SK-N-SH (cell line): ENCODE measurements at regions not wholly inside any gene's neighbourhood (a gene's known extent, or its start where the extent isn't known, plus 50 kb on each side); places are given as distances from the start of the nearest gene placed in this dataset.

Experiments used
- CTCF ChIA-PET: fragments of 300-600, 350-600 bp; formaldehyde crosslinking; extraction: SDS; loops from one replicate; lab custom pipeline; 2021; lab: Yijun Ruan, JAX
- POLR2A ChIA-PET: fragments of 350-600 bp; sonication (Branson Sonifier 250); formaldehyde crosslinking; extraction: SDS; loops from one replicate; lab custom pipeline; 2020; ENCODE audit warnings: antibody characterized with exemption, inconsistent platforms; lab: Yijun Ruan, JAX
- DNase-seq: peaks from one replicate; pipeline ENCODE4 v3.0.0; 2012
- H2AFZ ChIP-seq: fragments of 200-600 bp; sonication (generic); 2 replicates; pipeline ENCODE4 v1.8.1; 2016; ENCODE audit warnings: antibody characterized with exemption, mild to moderate bottlenecking, low read depth
- H3F3A ChIP-seq: fragments of 200-600 bp; sonication (generic); replicated peaks from 2 replicates; pipeline ENCODE3; 2016; ENCODE audit warnings: antibody characterized with exemption, mild to moderate bottlenecking; ENCODE audit not compliant: insufficient read depth
- H3K27ac ChIP-seq, 2 experiments: fragments of 200-500 bp in 1 of 2; fragments of 200-600 bp in 1 of 2; sonication (Bioruptor generic) in 1 of 2; sonication (generic), shearing (Covaris generic) in 1 of 2; 2 replicates each; pipeline versions ENCODE4 v1.5.1 to v1.6.1; 2014 to 2016; ENCODE audit warnings: low read depth in 2 of 2, inconsistent platforms in 1 of 2, low read length in 1 of 2, mild to moderate bottlenecking in 1 of 2, mixed read lengths in 1 of 2
- H3K27me3 ChIP-seq: fragments of 200-600 bp; sonication (generic), shearing (Covaris generic); 2 replicates; pipeline ENCODE4 v1.6.1; 2016; ENCODE audit warnings: mixed run types; ENCODE audit not compliant: insufficient read depth
- H3K36me3 ChIP-seq, 2 experiments: fragments of 200-500 bp in 1 of 2; fragments of 200-600 bp in 1 of 2; sonication (Bioruptor generic) in 1 of 2; sonication (generic) in 1 of 2; replicated peaks in 1 of 2; 2 replicates each; pipeline versions ENCODE3 to v1.5.1; 2014 to 2016; ENCODE audit warnings: low read length in 1 of 2, mild to moderate bottlenecking in 1 of 2; ENCODE audit not compliant: insufficient read depth in 2 of 2, control insufficient read depth in 1 of 2
- H3K4me1 ChIP-seq, 2 experiments: fragments of 200-500 bp in 1 of 2; fragments of 200-600 bp in 1 of 2; sonication (Bioruptor generic) in 1 of 2; sonication (generic), shearing (Covaris generic) in 1 of 2; 2 replicates each; pipeline versions ENCODE4 v1.5.1 to v1.6.1; 2014 to 2016; ENCODE audit warnings: low read depth in 1 of 2, low read length in 1 of 2, mixed run types in 1 of 2; ENCODE audit not compliant: insufficient read depth in 2 of 2, control insufficient read depth in 1 of 2
- H3K4me2 ChIP-seq: fragments of 200-600 bp; sonication (generic), shearing (Covaris generic); 2 replicates; pipeline ENCODE4 v1.6.1; 2017; ENCODE audit warnings: mixed run types
- H3K4me3 ChIP-seq, 2 experiments: fragments of 200-500 bp in 1 of 2; fragments of 200-600 bp in 1 of 2; sonication (Bioruptor generic) in 1 of 2; sonication (generic), shearing (Covaris generic) in 1 of 2; 2 replicates each; pipeline versions ENCODE4 v1.5.1 to v1.8.1; 2014 to 2016; ENCODE audit warnings: low read depth in 2 of 2, inconsistent platforms in 1 of 2, low read length in 1 of 2, mild to moderate bottlenecking in 1 of 2, mixed read lengths in 1 of 2, moderate library complexity in 1 of 2
- H3K79me2 ChIP-seq: fragments of 200-600 bp; sonication (generic); 2 replicates; pipeline ENCODE4 v1.8.1; 2017; ENCODE audit warnings: mild to moderate bottlenecking; ENCODE audit not compliant: insufficient read depth
- H3K9ac ChIP-seq: fragments of 200-600 bp; sonication (generic); 2 replicates; pipeline ENCODE4 v1.6.1; 2017; ENCODE audit warnings: mixed run types
- H3K9me2 ChIP-seq: fragments of 200-600 bp; sonication (generic); 2 replicates; pipeline ENCODE4 v1.6.1; 2017; ENCODE audit warnings: mixed run types
- H3K9me3 ChIP-seq: fragments of 200-600 bp; sonication (generic); 2 replicates; pipeline ENCODE4 v1.6.1; 2017; ENCODE audit warnings: mixed run types, mild to moderate bottlenecking, moderate library complexity
- H4K20me1 ChIP-seq: fragments of 200-600 bp; sonication (generic); 2 replicates; pipeline ENCODE4 v1.6.1; 2017; ENCODE audit warnings: mild to moderate bottlenecking, mixed run types; ENCODE audit not compliant: insufficient read depth
- CHD2 ChIP-seq: fragments of 150-350 bp; IDR thresholded peaks from 2 replicates; pipeline ENCODE4 v1.6.1; 2018; ENCODE audit warnings: low read length; ENCODE audit not compliant: partially characterized antibody
- EP300 ChIP-seq, 2 experiments: IDR thresholded peaks; 2 replicates each; pipeline versions ENCODE4 v1.4.0 to v1.6.1; 2012; ENCODE audit warnings: borderline replicate concordance in 1 of 2, low read depth in 1 of 2, low read length in 1 of 2
- FOSL2 ChIP-seq: IDR thresholded peaks from 2 replicates; pipeline ENCODE4 v1.4.0; 2012; ENCODE audit warnings: low read depth, mild to moderate bottlenecking, moderate library complexity, borderline replicate concordance
- FOXJ3 ChIP-seq: sonication (generic); formaldehyde crosslinking; IDR thresholded peaks from 2 replicates; pipeline ENCODE4 v1.5.1; 2020; ENCODE audit warnings: mild to moderate bottlenecking, missing genetic modification reagents
- GABPA ChIP-seq: IDR thresholded peaks from 2 replicates; pipeline ENCODE4 v1.4.0; 2012; ENCODE audit warnings: low read depth, mild to moderate bottlenecking
- GATA2 ChIP-seq: sonication (generic); formaldehyde crosslinking; IDR thresholded peaks from 2 replicates; pipeline ENCODE4 v1.5.0; 2020; ENCODE audit warnings: mild to moderate bottlenecking, missing genetic modification reagents
- JUND ChIP-seq: IDR thresholded peaks from 2 replicates; pipeline ENCODE4 v1.4.0; 2012
- NFIC ChIP-seq: IDR thresholded peaks from 2 replicates; pipeline ENCODE4 v1.4.0; 2012; ENCODE audit warnings: borderline replicate concordance
- NRF1 ChIP-seq: IDR thresholded peaks from 2 replicates; pipeline ENCODE4 v1.6.1; 2012; ENCODE audit warnings: low read depth, mild to moderate bottlenecking, low read length
- PBX3 ChIP-seq: IDR thresholded peaks from 2 replicates; pipeline ENCODE4; 2012
- POLR2AphosphoS5 ChIP-seq: IDR thresholded peaks from 2 replicates; pipeline ENCODE4 v1.6.1; 2012; ENCODE audit warnings: low read depth, low read length
- RCOR1 ChIP-seq: fragments of 150-350 bp; IDR thresholded peaks from 2 replicates; pipeline ENCODE4 v1.6.1; 2017; ENCODE audit warnings: antibody characterized with exemption, low read length
- REST ChIP-seq: IDR thresholded peaks from 2 replicates; pipeline ENCODE4 v1.6.1; 2012; ENCODE audit warnings: mild to moderate bottlenecking, low read depth, low read length, moderate library complexity
- RFX5 ChIP-seq: IDR thresholded peaks from 2 replicates; pipeline ENCODE4 v1.6.1; 2012; ENCODE audit warnings: mild to moderate bottlenecking, improper control_type of control experiment, low read length
- SMC3 ChIP-seq: IDR thresholded peaks from 2 replicates; pipeline ENCODE4 v1.6.1; 2012; ENCODE audit warnings: low read depth, low read length, improper control_type of control experiment
- TAF1 ChIP-seq: IDR thresholded peaks from 2 replicates; pipeline ENCODE4 v1.6.1; 2012; ENCODE audit warnings: low read depth, mild to moderate bottlenecking, low read length, moderate library complexity, borderline replicate concordance
- TCF12 ChIP-seq: IDR thresholded peaks from 2 replicates; pipeline ENCODE4 v1.4.0; 2012
- TEAD4 ChIP-seq: IDR thresholded peaks from 2 replicates; pipeline ENCODE4 v1.4.0; 2012; ENCODE audit warnings: mild to moderate bottlenecking, borderline replicate concordance; ENCODE audit not compliant: insufficient read depth
- USF2 ChIP-seq: fragments of 150-350 bp; IDR thresholded peaks from 2 replicates; pipeline ENCODE4 v1.6.1; 2017; ENCODE audit warnings: antibody characterized with exemption, low read length, low read depth, borderline replicate concordance
- ZBTB33 ChIP-seq: IDR thresholded peaks from 2 replicates; pipeline ENCODE4 v1.4.0; 2012; ENCODE audit warnings: low read depth, borderline replicate concordance

- no peak for TF ChIP-seq USF2
These were observed 495.6 kb upstream of the C1orf87 start (continued) for GRCh38 chr1:60569189-60569588.

GRCh38 chr1:60567256-60567655 lies 493.7 kb upstream of the C1orf87 start:
- H3K4me3 ChIP-seq, result no peak overlapping the region
- ChIA-PET CTCF (interaction anchor here (1.0 kb wide), 1 partner anchor 291 kb away, joined by 3 read pairs; no protein-coding TSS in a partner anchor), POLR2A (no interaction called here)

More at GRCh38 chr1:60567256-60567655, 493.7 kb upstream of the C1orf87 start:
- no peaks in the 10 kb centered on the region for H3K79me2 ChIP-seq
- H3K36me3 ChIP-seq, result no peaks in the 10 kb centered on the region
- H3K4me2 ChIP-seq, result no peak overlapping the region
- no peak overlapping the region for H3K9ac ChIP-seq
- peaks cover 0 to 6% of the 10 kb centered on the region in 2 experiments; a peak in 2 of 4 replicates for H3K4me1 ChIP-seq
- no peak for TF ChIP-seq JUND
- TF ChIP-seq FOSL2, result no peak
- no peak for TF ChIP-seq POLR2AphosphoS5
- no peak for TF ChIP-seq NRF1
- TF ChIP-seq SMC3, result no peak
- no peak for TF ChIP-seq NFIC
- TF ChIP-seq GABPA, result no peak
- no peak for TF ChIP-seq REST
- TF ChIP-seq FOXJ3 (CRISPR knock-in tag), result no peak
- no peak for TF ChIP-seq RCOR1
- TF ChIP-seq RFX5, result no peak
- no peak for TF ChIP-seq TEAD4
- no peak for TF ChIP-seq CHD2
- no peak for TF ChIP-seq EP300 (IDR thresholded peaks at IDR 0.05; ENCODE audit: borderline replicate concordance in 1 of 2, low read depth in 1 of 2, low read length in 1 of 2)
- no peak for TF ChIP-seq TCF12
- no peak for TF ChIP-seq PBX3
- no peak for TF ChIP-seq TAF1
- TF ChIP-seq GATA2, result no peak
- no peak for TF ChIP-seq ZBTB33
- DNase-seq, result no peak
- H4K20me1 ChIP-seq, result no peaks in the 10 kb centered on the region
- H3K27me3 ChIP-seq, result no peaks in the 10 kb centered on the region
- H2AFZ ChIP-seq, result no peak overlapping the region
- no peak overlapping the region for H3K27ac ChIP-seq
- no peaks in the 10 kb centered on the region for H3K9me3 ChIP-seq
- H3F3A ChIP-seq, result no peaks in the 10 kb centered on the region
- H3K9me2 ChIP-seq, result no peaks in the 10 kb centered on the region
